GM12875 (cell line): ENCODE measurements at regions not wholly inside any gene's neighbourhood (a gene's known extent, or its start where the extent isn't known, plus 50 kb on each side); places are given as distances from the start of the nearest gene placed in this dataset.

Experiments used
- H3K4me3 ChIP-seq: one replicate; pipeline ENCODE4 v1.5.1; 2011; ENCODE audit warnings: low read depth, low read length, control low read depth
- TF ChIP-seq, protein P1 (sequence below): IDR thresholded peaks from 2 replicates; pipeline ENCODE4 v1.5.1; 2011; ENCODE audit warnings: low read depth, mild to moderate bottlenecking, control low read depth, inconsistent platforms, low read length, moderate library complexity, borderline replicate concordance; ENCODE audit not compliant: insufficient read depth

DNA sequence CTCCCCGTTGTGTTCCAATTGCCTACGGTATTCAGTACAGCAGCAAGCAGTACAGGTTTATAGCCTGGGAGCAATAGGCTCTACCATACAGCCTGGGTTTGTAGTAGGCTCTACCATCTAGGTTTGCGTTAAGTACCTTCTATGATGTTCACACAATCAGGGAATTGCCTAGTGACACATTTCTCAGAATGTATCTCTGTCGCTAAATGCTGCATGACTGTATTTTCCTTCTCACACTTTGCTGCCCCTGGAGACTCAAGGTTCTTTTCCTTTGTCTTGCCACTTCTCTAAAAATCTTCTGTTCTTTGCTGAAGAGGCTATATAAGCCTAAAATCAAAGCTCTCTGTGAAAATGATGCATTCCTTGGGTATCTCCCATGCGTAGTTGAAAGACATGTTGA, 241.9 kb downstream of the CD83 start:
- TF ChIP-seq, protein P1, sequence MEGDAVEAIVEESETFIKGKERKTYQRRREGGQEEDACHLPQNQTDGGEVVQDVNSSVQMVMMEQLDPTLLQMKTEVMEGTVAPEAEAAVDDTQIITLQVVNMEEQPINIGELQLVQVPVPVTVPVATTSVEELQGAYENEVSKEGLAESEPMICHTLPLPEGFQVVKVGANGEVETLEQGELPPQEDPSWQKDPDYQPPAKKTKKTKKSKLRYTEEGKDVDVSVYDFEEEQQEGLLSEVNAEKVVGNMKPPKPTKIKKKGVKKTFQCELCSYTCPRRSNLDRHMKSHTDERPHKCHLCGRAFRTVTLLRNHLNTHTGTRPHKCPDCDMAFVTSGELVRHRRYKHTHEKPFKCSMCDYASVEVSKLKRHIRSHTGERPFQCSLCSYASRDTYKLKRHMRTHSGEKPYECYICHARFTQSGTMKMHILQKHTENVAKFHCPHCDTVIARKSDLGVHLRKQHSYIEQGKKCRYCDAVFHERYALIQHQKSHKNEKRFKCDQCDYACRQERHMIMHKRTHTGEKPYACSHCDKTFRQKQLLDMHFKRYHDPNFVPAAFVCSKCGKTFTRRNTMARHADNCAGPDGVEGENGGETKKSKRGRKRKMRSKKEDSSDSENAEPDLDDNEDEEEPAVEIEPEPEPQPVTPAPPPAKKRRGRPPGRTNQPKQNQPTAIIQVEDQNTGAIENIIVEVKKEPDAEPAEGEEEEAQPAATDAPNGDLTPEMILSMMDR = no peak
- no peak overlapping the region for H3K4me3 ChIP-seq

DNA sequence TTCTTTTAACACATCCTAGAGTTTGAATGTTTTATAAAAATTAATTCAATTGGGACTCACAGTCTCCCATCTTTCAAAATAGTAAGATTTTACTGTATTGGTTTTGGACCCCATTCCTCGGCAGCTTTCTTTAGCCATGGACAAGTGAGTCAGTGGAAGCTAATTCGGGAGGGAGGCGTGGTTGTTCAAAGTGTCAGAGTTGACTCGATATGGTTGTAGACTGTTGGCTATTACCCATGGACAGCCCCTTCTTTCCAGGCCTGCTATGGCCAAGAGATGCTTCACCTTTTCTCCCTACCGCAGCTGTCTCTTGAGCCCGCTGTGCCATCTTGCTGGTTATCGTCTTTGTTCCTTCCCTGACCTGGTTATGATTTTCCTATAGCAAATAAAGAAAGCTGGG, 243.0 kb downstream of the CD83 start:
- H3K4me3 ChIP-seq = no peak overlapping the region

DNA sequence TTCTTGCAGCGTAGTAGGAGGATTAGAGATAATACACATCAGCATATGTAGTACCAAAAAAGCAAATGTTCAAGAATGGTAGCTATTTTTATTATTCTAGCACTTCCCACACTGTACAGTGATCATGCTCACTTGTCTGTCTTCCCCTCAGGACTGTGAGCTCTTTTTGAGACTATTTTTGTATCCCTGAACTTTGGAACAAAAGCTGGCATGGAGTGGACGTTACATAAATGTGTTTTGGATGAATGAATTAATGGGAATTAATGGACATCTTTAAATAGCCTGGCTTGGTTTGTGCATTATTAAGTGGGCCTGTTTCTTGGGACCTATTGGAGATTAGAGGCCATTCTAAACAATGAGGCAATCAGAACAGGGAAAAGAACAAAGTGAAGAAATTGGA, 243.7 kb downstream of the CD83 start:
- TF ChIP-seq, protein P1 = no peak
- H3K4me3 ChIP-seq = no peak overlapping the region

More for the DNA sequence above, 243.0 kb downstream of the CD83 start:
- TF ChIP-seq, protein P1 = no peak

DNA sequence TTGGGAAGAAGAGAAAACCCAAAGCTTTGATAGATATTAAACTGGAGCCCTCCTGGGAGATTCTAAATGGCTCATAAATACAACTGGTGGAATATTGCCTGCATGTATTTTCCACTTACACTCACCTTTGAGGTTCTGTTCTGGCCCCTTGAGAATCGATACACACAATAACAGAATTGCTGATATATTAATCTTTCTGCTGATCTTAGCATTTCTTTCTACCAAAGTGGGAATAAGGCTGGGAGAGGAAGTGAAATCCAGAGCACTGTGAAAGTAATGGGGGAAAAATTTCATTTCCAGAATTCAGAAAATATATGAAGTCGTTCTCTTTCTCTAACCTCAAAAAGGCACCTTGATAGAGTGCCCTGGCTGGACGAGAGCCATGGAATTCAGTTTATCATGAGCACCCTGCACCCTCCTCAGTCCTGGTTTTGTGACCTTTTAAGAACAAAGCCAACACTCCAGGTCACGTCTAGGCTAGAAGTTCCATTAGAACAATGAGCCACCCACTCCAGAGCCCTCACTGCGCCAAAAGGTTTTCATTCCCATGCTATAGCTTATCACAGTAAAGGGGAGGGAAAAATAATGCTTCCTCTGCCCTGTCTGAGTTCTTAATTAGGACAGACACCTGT, 244.5 kb downstream of the CD83 start:
- TF ChIP-seq, protein P1 = no peak

DNA sequence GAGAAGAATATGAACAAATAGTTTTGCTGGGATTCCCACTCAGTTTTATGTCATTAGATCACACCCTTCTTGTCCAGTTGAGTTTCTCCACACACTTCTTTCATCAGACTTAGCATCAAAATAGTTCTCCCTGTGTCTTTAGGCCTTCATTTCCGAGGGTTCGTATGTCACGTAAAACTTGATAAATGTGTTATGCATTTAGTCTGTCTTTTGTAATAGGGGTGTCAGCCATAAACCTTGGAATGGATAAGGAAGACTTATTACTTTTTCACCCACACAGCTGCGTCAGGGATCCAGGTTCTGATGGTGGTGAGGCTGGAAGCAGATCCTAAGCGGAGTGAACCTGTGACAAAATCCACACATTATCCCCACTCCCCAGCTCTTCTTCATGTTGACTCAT, 246.8 kb downstream of the CD83 start:
- TF ChIP-seq, protein P1 = no peak
- H3K4me3 ChIP-seq = no peak overlapping the region

More for the DNA sequence above, 244.5 kb downstream of the CD83 start:
- no peak overlapping the region for H3K4me3 ChIP-seq

DNA sequence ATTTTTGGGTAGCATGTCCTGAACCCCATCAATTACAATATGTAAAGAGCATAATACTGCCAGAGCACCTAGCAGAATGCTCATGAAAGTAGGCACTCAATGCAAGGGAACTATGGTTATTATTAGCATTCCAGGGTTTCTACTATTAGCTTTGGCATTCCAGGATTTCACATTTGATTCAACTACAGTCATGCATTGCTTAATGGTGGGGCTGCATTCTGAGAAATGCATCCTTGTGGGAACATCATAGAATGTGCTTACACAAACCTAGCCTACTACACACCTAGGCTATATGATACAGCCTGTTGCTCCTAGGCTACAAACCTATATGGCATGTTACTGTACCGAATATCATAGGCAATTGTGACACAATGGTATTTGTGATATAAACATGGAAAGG, 247.8 kb downstream of the CD83 start:
- TF ChIP-seq, protein P1 = no peak

DNA sequence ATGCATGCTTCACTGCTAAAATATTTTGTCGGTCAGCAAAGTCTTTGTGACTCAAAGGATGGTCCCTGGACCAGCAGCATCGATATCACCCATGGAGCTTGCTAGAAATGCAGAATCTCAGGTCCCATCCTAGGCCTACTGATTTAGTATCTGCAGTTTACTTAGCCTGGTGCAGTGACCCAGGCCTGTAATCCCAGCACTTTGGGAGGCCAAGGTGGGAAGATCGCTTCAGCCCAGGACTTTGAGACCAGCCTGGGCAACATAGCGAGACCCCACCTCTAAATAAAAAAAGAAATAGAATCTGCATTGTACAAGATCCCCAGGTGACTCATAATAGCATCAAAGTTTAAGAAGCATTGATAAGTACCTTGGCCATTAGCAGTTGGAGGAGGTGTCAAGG, 248.7 kb downstream of the CD83 start:
- TF ChIP-seq, protein P1 = no peak
- H3K4me3 ChIP-seq = no peak overlapping the region

More for the DNA sequence above, 247.8 kb downstream of the CD83 start:
- no peak overlapping the region for H3K4me3 ChIP-seq
